Ascending aorta (tissue), 2 donors: ENCODE measurements at regions not wholly inside any gene's neighbourhood (a gene's known extent, or its start where the extent isn't known, plus 50 kb on each side); places are given as distances from the start of the nearest gene placed in this dataset.

Experiments used
- DNase-seq, 2 donors: peaks; one replicate each; pipeline ENCODE4 v3.0.0-alpha.2; 2019; ENCODE audit warnings: low spot score in 2 of 2
- H3K27ac ChIP-seq, 2 donors: fragments of 200-600 bp; sonication (generic); one replicate each; pipeline ENCODE4 v1.5.1; 2016 to 2017; ENCODE audit warnings: mild to moderate bottlenecking in 1 of 2
- H3K27me3 ChIP-seq: fragments of 200-600 bp; sonication (generic); one replicate; pipeline ENCODE4 v1.5.1; 2017
- H3K36me3 ChIP-seq, 2 donors: fragments of 200-600 bp; sonication (generic); one replicate each; pipeline ENCODE4 v1.5.1; 2016
- H3K4me1 ChIP-seq, 2 donors: fragments of 200-600 bp; sonication (generic); one replicate each; pipeline ENCODE4 v1.5.1; 2016 to 2017; ENCODE audit warnings: mild to moderate bottlenecking in 1 of 2
- H3K4me3 ChIP-seq, 2 donors: fragments of 200-600 bp; sonication (generic); one replicate each; pipeline ENCODE4 v1.5.1; 2016 to 2017; ENCODE audit warnings: mild to moderate bottlenecking in 1 of 2
- H3K9me3 ChIP-seq, 2 donors: fragments of 200-600 bp; sonication (generic); one replicate each; pipeline ENCODE4 v1.5.1; 2016
- intact Hi-C: fragments of 100-400 bp; cut with DNase I; formaldehyde crosslinking; loops from one replicate; pipeline ENCODE4 v1.15.1; 2023
- TF ChIP-seq, protein P1 (sequence below), 3 experiments: fragments of 200-600 bp in 2 of 3; fragments of 450-650 bp in 1 of 3; sonication (generic) in 2 of 3; IDR thresholded peaks; one replicate each; pipeline ENCODE4 v1.5.1; 2016 to 2019; ENCODE audit warnings: antibody characterized with exemption in 3 of 3, mild to moderate bottlenecking in 1 of 3, moderate library complexity in 1 of 3

GRCh38 chr6:126419901-126420300 is 80.0 kb downstream of the CENPW start:
- no peaks in the 10 kb centered on the region for H3K36me3 ChIP-seq
- no peak for DNase-seq
- intact Hi-C loops, result no loop called here
- H3K4me1 ChIP-seq, result no peaks in the 10 kb centered on the region
- H3K27ac ChIP-seq, result no peak overlapping the region
- TF ChIP-seq, protein P1, sequence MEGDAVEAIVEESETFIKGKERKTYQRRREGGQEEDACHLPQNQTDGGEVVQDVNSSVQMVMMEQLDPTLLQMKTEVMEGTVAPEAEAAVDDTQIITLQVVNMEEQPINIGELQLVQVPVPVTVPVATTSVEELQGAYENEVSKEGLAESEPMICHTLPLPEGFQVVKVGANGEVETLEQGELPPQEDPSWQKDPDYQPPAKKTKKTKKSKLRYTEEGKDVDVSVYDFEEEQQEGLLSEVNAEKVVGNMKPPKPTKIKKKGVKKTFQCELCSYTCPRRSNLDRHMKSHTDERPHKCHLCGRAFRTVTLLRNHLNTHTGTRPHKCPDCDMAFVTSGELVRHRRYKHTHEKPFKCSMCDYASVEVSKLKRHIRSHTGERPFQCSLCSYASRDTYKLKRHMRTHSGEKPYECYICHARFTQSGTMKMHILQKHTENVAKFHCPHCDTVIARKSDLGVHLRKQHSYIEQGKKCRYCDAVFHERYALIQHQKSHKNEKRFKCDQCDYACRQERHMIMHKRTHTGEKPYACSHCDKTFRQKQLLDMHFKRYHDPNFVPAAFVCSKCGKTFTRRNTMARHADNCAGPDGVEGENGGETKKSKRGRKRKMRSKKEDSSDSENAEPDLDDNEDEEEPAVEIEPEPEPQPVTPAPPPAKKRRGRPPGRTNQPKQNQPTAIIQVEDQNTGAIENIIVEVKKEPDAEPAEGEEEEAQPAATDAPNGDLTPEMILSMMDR (IDR thresholded peaks at IDR 0.05), result no peak
- no peaks in the 10 kb centered on the region for H3K27me3 ChIP-seq
- no peaks in the 10 kb centered on the region for H3K9me3 ChIP-seq
- no peak overlapping the region for H3K4me3 ChIP-seq

GRCh38 chr6:126422912-126423311 is 83.0 kb downstream of the CENPW start:
- intact Hi-C loops, result no loop called here
- H3K36me3 ChIP-seq, result no peaks in the 10 kb centered on the region
- TF ChIP-seq, protein P1 (IDR thresholded peaks at IDR 0.05), result no peak
- no peaks in the 10 kb centered on the region for H3K27me3 ChIP-seq
- H3K27ac ChIP-seq, result no peak overlapping the region
- no peak overlapping the region for H3K4me3 ChIP-seq
- no peaks in the 10 kb centered on the region for H3K4me1 ChIP-seq
- DNase-seq, result no peak
- no peaks in the 10 kb centered on the region for H3K9me3 ChIP-seq

DNA sequence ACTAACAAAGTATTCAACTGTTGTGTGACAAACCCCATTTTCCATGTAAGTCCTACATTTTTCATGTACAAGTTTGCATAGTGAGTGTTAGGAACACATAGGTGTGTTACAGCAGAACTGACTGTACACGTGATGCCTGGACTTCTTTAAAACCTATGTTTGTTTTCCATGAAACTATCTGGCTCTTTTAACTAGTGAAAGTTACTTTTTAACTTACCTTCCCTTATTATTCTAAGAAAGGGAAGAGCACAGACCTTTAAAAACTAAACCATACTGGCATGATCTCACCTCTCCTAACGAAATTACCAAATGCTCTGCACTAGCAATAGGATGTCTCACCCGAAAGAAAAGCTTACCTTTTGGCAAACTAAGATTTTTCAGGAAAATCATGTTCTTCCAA is 87.8 kb downstream of the CENPW start:
- H3K9me3 ChIP-seq, result no peaks in the 10 kb centered on the region
- H3K4me1 ChIP-seq, result no peaks in the 10 kb centered on the region
- no peak overlapping the region for H3K4me3 ChIP-seq
- no peak overlapping the region for H3K27ac ChIP-seq
- TF ChIP-seq, protein P1 (IDR thresholded peaks at IDR 0.05), result no peak
- H3K36me3 ChIP-seq, result no peaks in the 10 kb centered on the region
- intact Hi-C loops, result no loop called here
- H3K27me3 ChIP-seq, result no peaks in the 10 kb centered on the region
- no peak for DNase-seq

- Histone ChIP-seq H3K27me3 (no peaks in the 10 kb centered on the region), H3K27ac (no peak overlapping the region), H3K4me3 (no peak overlapping the region), H3K4me1 (no peaks in the 10 kb centered on the region), H3K36me3 (no peaks in the 10 kb centered on the region), H3K9me3 (no peaks in the 10 kb centered on the region)
- intact Hi-C loops, result no loop called here
- TF ChIP-seq, protein P1 (IDR thresholded peaks at IDR 0.05), result no peak
- no peak for DNase-seq
Measured at GRCh38 chr6:126429866-126430265, 90.0 kb downstream of the CENPW start.

GRCh38 chr6:126432564-126432963 is 92.6 kb downstream of the CENPW start:
- Histone ChIP-seq H3K27ac (no peak overlapping the region), H3K36me3 (no peaks in the 10 kb centered on the region), H3K27me3 (no peaks in the 10 kb centered on the region), H3K4me3 (no peak overlapping the region), H3K9me3 (no peaks in the 10 kb centered on the region), H3K4me1 (no peaks in the 10 kb centered on the region)
- intact Hi-C loops, result no loop called here
- no peak for DNase-seq
- TF ChIP-seq, protein P1 (IDR thresholded peaks at IDR 0.05), result no peak

- no peaks in the 10 kb centered on the region for H3K27me3 ChIP-seq
- no peaks in the 10 kb centered on the region for H3K4me1 ChIP-seq
- no peaks in the 10 kb centered on the region for H3K36me3 ChIP-seq
- no peak overlapping the region for H3K4me3 ChIP-seq
- no peak for DNase-seq
- no peaks in the 10 kb centered on the region for H3K9me3 ChIP-seq
- no peak overlapping the region for H3K27ac ChIP-seq
- intact Hi-C loops, result no loop called here
- TF ChIP-seq, protein P1 (IDR thresholded peaks at IDR 0.05), result no peak
Measured at GRCh38 chr6:126433927-126434326, 94.0 kb downstream of the CENPW start.
